Astrocyte (in vitro differentiated cells and primary cell): ENCODE measurements at regions not wholly inside any gene's neighbourhood (a gene's known extent, or its start where the extent isn't known, plus 50 kb on each side); places are given as distances from the start of the nearest gene placed in this dataset.

Experiments used
- DNase-seq: peaks from one replicate; pipeline ENCODE4 v3.0.0-alpha.2; 2010; ENCODE audit warnings: low read depth
- FAIRE-seq: peaks from 2 replicates; lab custom pipeline; 2011; peaks lifted over from hg19 to GRCh38; lab: Jason Lieb, UNC
- H2AFZ ChIP-seq: 2 replicates; pipeline ENCODE4 v1.6.0; 2012; ENCODE audit warnings: low read depth, low read length, inconsistent platforms
- H3K27ac ChIP-seq: 2 replicates; pipeline ENCODE4 v1.5.1; 2011; ENCODE audit warnings: low read depth, low read length, inconsistent platforms
- H3K27me3 ChIP-seq: 2 replicates; pipeline ENCODE4 v1.6.0; 2011; ENCODE audit warnings: low read length, inconsistent platforms; ENCODE audit not compliant: insufficient read depth
- H3K36me3 ChIP-seq: 2 replicates; pipeline ENCODE4 v1.5.1; 2011; ENCODE audit warnings: low read length, inconsistent platforms; ENCODE audit not compliant: insufficient read depth
- H3K4me1 ChIP-seq: 2 replicates; pipeline ENCODE4 v1.5.1; 2011; ENCODE audit warnings: low read length, inconsistent platforms; ENCODE audit not compliant: insufficient read depth
- H3K4me2 ChIP-seq: 2 replicates; pipeline ENCODE4 v1.6.0; 2012; ENCODE audit warnings: low read length, inconsistent platforms
- H3K4me3 ChIP-seq: 2 replicates; pipeline ENCODE4 v1.5.1; 2011; ENCODE audit warnings: low read depth, mild to moderate bottlenecking, low read length, inconsistent platforms; ENCODE audit not compliant: insufficient read depth
- H3K79me2 ChIP-seq: 2 replicates; pipeline ENCODE4 v1.6.0; 2012; ENCODE audit warnings: mild to moderate bottlenecking, low read length, inconsistent platforms; ENCODE audit not compliant: insufficient read depth
- H3K9ac ChIP-seq: 2 replicates; pipeline ENCODE4 v1.6.0; 2012; ENCODE audit warnings: mild to moderate bottlenecking, low read length, inconsistent platforms
- H3K9me3 ChIP-seq: 2 replicates; pipeline ENCODE4 v1.5.1; 2012; ENCODE audit warnings: low read depth, mild to moderate bottlenecking, low read length, inconsistent platforms; ENCODE audit not compliant: insufficient read depth
- H4K20me1 ChIP-seq: 2 replicates; pipeline ENCODE4 v1.6.0; 2012; ENCODE audit warnings: low read length, inconsistent platforms; ENCODE audit not compliant: insufficient read depth
- H3K27ac Mint-ChIP-seq: one replicate; pipeline ENCODE4 v1.8.0; 2021; ENCODE audit warnings: mild to moderate bottlenecking, mixed read lengths; ENCODE audit not compliant: unreplicated experiment
- H3K27me3 Mint-ChIP-seq: one replicate; pipeline ENCODE4 v1.8.0; 2021; ENCODE audit warnings: low read depth, mixed read lengths; ENCODE audit not compliant: unreplicated experiment
- H3K36me3 Mint-ChIP-seq: one replicate; pipeline ENCODE4 v1.8.0; 2021; ENCODE audit warnings: low read depth, mixed read lengths; ENCODE audit not compliant: unreplicated experiment
- H3K4me1 Mint-ChIP-seq: one replicate; pipeline ENCODE4 v1.8.0; 2021; ENCODE audit warnings: low read depth, mixed read lengths; ENCODE audit not compliant: unreplicated experiment
- H3K4me3 Mint-ChIP-seq: one replicate; pipeline ENCODE4 v1.8.0; 2021; ENCODE audit warnings: mild to moderate bottlenecking, moderate library complexity, mixed read lengths; ENCODE audit not compliant: unreplicated experiment
- H3K9me3 Mint-ChIP-seq: one replicate; pipeline ENCODE4 v1.8.0; 2021; ENCODE audit warnings: mild to moderate bottlenecking, mixed read lengths; ENCODE audit not compliant: unreplicated experiment
- EZH2 ChIP-seq: IDR thresholded peaks from 2 replicates; pipeline ENCODE4 v1.6.1; 2012; ENCODE audit warnings: mild to moderate bottlenecking, low read length, inconsistent platforms; ENCODE audit not compliant: insufficient read depth
- TF ChIP-seq, protein P1 (sequence below): IDR thresholded peaks from 2 replicates; pipeline ENCODE4 v1.5.1; 2011; ENCODE audit warnings: low read depth, mild to moderate bottlenecking, inconsistent platforms, low read length, moderate library complexity; ENCODE audit not compliant: insufficient read depth

DNA sequence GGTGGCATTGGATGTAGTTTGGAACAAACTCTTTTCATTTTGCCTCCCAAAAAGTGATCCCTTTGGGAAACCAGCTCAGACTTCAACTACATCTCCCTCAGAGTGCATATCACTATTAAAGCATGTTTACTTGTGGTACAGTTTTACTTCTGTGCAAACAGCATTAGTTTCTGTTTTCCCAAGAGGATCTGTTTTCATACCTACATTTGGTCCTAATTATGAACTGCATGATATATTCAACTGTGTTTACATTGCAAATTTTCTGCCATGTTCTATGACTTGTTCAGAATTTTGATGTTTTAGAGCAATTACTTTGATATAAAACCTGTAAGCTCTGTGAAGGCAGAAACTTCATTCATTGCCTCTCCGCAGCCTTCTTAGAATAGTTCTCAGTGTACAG is 681.5 kb upstream of the ACO1 start:
- H3K36me3 Mint-ChIP-seq, result no peaks in the 10 kb centered on the region
- FAIRE-seq, result no peak
- DNase-seq, result no peak
- H3K9ac ChIP-seq, result no peak overlapping the region
- H2AFZ ChIP-seq, result no peak overlapping the region
- H3K9me3 ChIP-seq, result no peaks in the 10 kb centered on the region
- H3K9me3 Mint-ChIP-seq, result no peaks in the 10 kb centered on the region
- no peaks in the 10 kb centered on the region for H4K20me1 ChIP-seq
- H3K4me3 ChIP-seq, result no peak overlapping the region
- no peaks in the 10 kb centered on the region for H3K4me1 ChIP-seq
- no peak overlapping the region for H3K27ac ChIP-seq
- no peaks in the 10 kb centered on the region for H3K4me1 Mint-ChIP-seq
- H3K4me3 Mint-ChIP-seq, result no peak overlapping the region
- no peaks in the 10 kb centered on the region for H3K79me2 ChIP-seq
- no peak overlapping the region for H3K4me2 ChIP-seq
- H3K27me3 ChIP-seq, result no peaks in the 10 kb centered on the region
- no peak overlapping the region for H3K27ac Mint-ChIP-seq
- no peaks in the 10 kb centered on the region for H3K27me3 Mint-ChIP-seq
- no peak for TF ChIP-seq EZH2
- TF ChIP-seq, protein P1, sequence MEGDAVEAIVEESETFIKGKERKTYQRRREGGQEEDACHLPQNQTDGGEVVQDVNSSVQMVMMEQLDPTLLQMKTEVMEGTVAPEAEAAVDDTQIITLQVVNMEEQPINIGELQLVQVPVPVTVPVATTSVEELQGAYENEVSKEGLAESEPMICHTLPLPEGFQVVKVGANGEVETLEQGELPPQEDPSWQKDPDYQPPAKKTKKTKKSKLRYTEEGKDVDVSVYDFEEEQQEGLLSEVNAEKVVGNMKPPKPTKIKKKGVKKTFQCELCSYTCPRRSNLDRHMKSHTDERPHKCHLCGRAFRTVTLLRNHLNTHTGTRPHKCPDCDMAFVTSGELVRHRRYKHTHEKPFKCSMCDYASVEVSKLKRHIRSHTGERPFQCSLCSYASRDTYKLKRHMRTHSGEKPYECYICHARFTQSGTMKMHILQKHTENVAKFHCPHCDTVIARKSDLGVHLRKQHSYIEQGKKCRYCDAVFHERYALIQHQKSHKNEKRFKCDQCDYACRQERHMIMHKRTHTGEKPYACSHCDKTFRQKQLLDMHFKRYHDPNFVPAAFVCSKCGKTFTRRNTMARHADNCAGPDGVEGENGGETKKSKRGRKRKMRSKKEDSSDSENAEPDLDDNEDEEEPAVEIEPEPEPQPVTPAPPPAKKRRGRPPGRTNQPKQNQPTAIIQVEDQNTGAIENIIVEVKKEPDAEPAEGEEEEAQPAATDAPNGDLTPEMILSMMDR, result no peak
- no peaks in the 10 kb centered on the region for H3K36me3 ChIP-seq

DNA sequence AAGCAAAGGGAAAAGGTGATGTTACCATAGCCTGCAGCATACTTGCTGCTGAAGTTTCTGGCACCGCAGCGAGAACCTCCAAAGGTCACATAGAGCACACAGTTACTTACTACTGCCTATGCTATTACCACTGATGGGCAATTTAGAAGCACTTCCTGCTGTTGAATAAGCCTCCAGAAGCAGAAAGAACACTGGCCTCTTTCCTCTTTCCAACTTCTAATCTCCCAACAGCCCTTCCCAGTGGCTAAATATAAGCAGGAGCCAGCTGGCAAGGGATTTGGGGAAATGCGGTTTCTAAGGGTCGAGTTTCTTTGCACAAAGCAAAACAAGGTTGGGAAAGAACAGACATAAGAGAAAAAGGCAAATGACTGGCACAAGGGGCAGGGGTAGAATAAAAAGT is 669.2 kb upstream of the ACO1 start:
- Histone ChIP-seq H3K4me2 (no peak overlapping the region), H4K20me1 (no peaks in the 10 kb centered on the region), H3K9ac (no peak overlapping the region), H3K36me3 (no peaks in the 10 kb centered on the region), H3K27me3 (no peaks in the 10 kb centered on the region), H3K4me1 (no peaks in the 10 kb centered on the region), H3K4me3 (no peak overlapping the region), H3K79me2 (no peaks in the 10 kb centered on the region), H3K9me3 (no peaks in the 10 kb centered on the region), H2AFZ (no peak overlapping the region), H3K27ac (no peak overlapping the region)
- TF ChIP-seq, protein P1, result no peak
- no peak for TF ChIP-seq EZH2
- Mint-ChIP-seq H3K27ac (no peak overlapping the region), H3K4me3 (no peak overlapping the region), H3K9me3 (no peaks in the 10 kb centered on the region), H3K27me3 (no peaks in the 10 kb centered on the region), H3K36me3 (no peaks in the 10 kb centered on the region), H3K4me1 (no peaks in the 10 kb centered on the region)
- DNase-seq, result no peak
- FAIRE-seq, result no peak

DNA sequence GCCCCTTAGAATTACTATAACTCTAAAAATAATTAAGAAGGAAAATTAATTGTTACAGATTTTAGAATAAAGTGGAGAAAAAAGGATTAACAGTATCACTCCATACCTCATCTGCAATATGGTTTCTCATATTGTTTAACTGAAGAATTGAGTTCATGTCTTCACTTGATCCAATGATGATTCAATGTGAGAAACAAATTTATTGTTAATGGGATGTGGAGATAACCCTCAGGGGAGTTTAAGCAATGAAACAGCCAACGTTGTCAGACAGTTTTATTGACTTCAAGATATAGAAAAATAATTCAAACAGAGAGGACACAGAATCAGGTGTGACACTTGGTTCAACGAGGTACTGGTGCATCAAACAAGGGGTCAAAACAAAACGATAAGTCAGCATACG is 665.2 kb upstream of the ACO1 start:
- no peaks in the 10 kb centered on the region for H3K27me3 Mint-ChIP-seq
- no peaks in the 10 kb centered on the region for H3K4me1 Mint-ChIP-seq
- no peak overlapping the region for H3K27ac ChIP-seq
- TF ChIP-seq, protein P1, result no peak
- TF ChIP-seq EZH2, result no peak
- no peak overlapping the region for H3K4me3 ChIP-seq
- no peak overlapping the region for H2AFZ ChIP-seq
- no peaks in the 10 kb centered on the region for H4K20me1 ChIP-seq
- no peak overlapping the region for H3K27ac Mint-ChIP-seq
- H3K4me3 Mint-ChIP-seq, result no peak overlapping the region
- H3K36me3 ChIP-seq, result no peaks in the 10 kb centered on the region
- no peak for FAIRE-seq
- H3K79me2 ChIP-seq, result no peaks in the 10 kb centered on the region
- DNase-seq, result no peak
- no peak overlapping the region for H3K4me2 ChIP-seq
- no peaks in the 10 kb centered on the region for H3K27me3 ChIP-seq
- H3K9me3 ChIP-seq, result no peaks in the 10 kb centered on the region
- no peaks in the 10 kb centered on the region for H3K4me1 ChIP-seq
- H3K9me3 Mint-ChIP-seq, result no peaks in the 10 kb centered on the region
- H3K36me3 Mint-ChIP-seq, result no peaks in the 10 kb centered on the region
- no peak overlapping the region for H3K9ac ChIP-seq
